ENCODE measurements at regions not wholly inside any gene's neighbourhood (a gene's known extent, or its start where the extent isn't known, plus 50 kb on each side); places are given as distances from the start of the nearest gene placed in this dataset.

GRCh38 chr6:126909493-126909892 lies 209.0 kb upstream of the RSPO3 start:
- Histone ChIP-seq H3K9me3 (no peaks in the 10 kb centered on the region), H3K36me3 (no peaks in the 10 kb centered on the region), H3K27ac (no peak overlapping the region), H3K4me1 (no peaks in the 10 kb centered on the region), H3K4me3 (no peak overlapping the region), H3K27me3 (no peaks in the 10 kb centered on the region)
- intact Hi-C loops (cut with DNase I) = no loop called here
- no peak for DNase-seq (ENCODE audit: extremely low spot score in 2 of 2)
- no peak for TF ChIP-seq POLR2A (IDR thresholded peaks at IDR 0.05)
- TF ChIP-seq POLR2AphosphoS5 (IDR thresholded peaks at IDR 0.05; ENCODE audit: insufficient read depth in 1 of 2, low read depth in 1 of 2) = no peak
- no peak for TF ChIP-seq CTCF (IDR thresholded peaks at IDR 0.05)

- Histone ChIP-seq H3K27ac (no peak overlapping the region), H3K4me1 (no peaks in the 10 kb centered on the region), H3K27me3 (no peaks in the 10 kb centered on the region), H3K4me3 (no peak overlapping the region), H3K9me3 (no peaks in the 10 kb centered on the region), H3K36me3 (no peaks in the 10 kb centered on the region)
- TF ChIP-seq POLR2A (IDR thresholded peaks at IDR 0.05) (no peak), POLR2AphosphoS5 (IDR thresholded peaks at IDR 0.05; ENCODE audit: insufficient read depth in 1 of 2, low read depth in 1 of 2) (no peak), CTCF (IDR thresholded peaks at IDR 0.05) (no peak)
- intact Hi-C loops (cut with DNase I) = no loop called here
- no peak for DNase-seq (ENCODE audit: extremely low spot score in 2 of 2)
Measured at GRCh38 chr6:126913651-126914050, 204.8 kb upstream of the RSPO3 start.

- H3K36me3 ChIP-seq = no peaks in the 10 kb centered on the region
- no peak overlapping the region for H3K27ac ChIP-seq
- DNase-seq (ENCODE audit: extremely low spot score in 2 of 2) = no peak
- H3K4me1 ChIP-seq = peaks cover 2% of the 10 kb centered on the region
- no peaks in the 10 kb centered on the region for H3K27me3 ChIP-seq
- no peak overlapping the region for H3K4me3 ChIP-seq
- no peaks in the 10 kb centered on the region for H3K9me3 ChIP-seq
- intact Hi-C loops (cut with DNase I) = no loop called here
- no peak for TF ChIP-seq POLR2A (IDR thresholded peaks at IDR 0.05)
- no peak for TF ChIP-seq POLR2AphosphoS5 (IDR thresholded peaks at IDR 0.05; ENCODE audit: insufficient read depth in 1 of 2, low read depth in 1 of 2)
- TF ChIP-seq CTCF (IDR thresholded peaks at IDR 0.05) = no peak
Measured at GRCh38 chr6:126914172-126914571, 204.3 kb upstream of the RSPO3 start.

GRCh38 chr6:126914801-126915200 lies 203.7 kb upstream of the RSPO3 start:
- Histone ChIP-seq H3K9me3 (no peaks in the 10 kb centered on the region), H3K27me3 (no peaks in the 10 kb centered on the region), H3K27ac (no peak overlapping the region), H3K36me3 (no peaks in the 10 kb centered on the region), H3K4me3 (no peak overlapping the region), H3K4me1 (peaks cover 6% of the 10 kb centered on the region)
- no peak for DNase-seq (ENCODE audit: extremely low spot score in 2 of 2)
- no peak for TF ChIP-seq POLR2A (IDR thresholded peaks at IDR 0.05)
- TF ChIP-seq CTCF (IDR thresholded peaks at IDR 0.05) = no peak
- TF ChIP-seq POLR2AphosphoS5 (IDR thresholded peaks at IDR 0.05; ENCODE audit: insufficient read depth in 1 of 2, low read depth in 1 of 2) = no peak
- intact Hi-C loops (cut with DNase I) = no loop called here

- Histone ChIP-seq H3K36me3 (no peaks in the 10 kb centered on the region), H3K4me1 (peaks cover 6% of the 10 kb centered on the region), H3K4me3 (no peak overlapping the region), H3K27ac (no peak overlapping the region), H3K27me3 (no peaks in the 10 kb centered on the region), H3K9me3 (no peaks in the 10 kb centered on the region)
- TF ChIP-seq POLR2A (IDR thresholded peaks at IDR 0.05) = no peak
- TF ChIP-seq CTCF (IDR thresholded peaks at IDR 0.05) = no peak
- no peak for TF ChIP-seq POLR2AphosphoS5 (IDR thresholded peaks at IDR 0.05; ENCODE audit: insufficient read depth in 1 of 2, low read depth in 1 of 2)
- DNase-seq (ENCODE audit: extremely low spot score in 2 of 2) = no peak
- intact Hi-C loops (cut with DNase I) = no loop called here
Measured at GRCh38 chr6:126919947-126920346, 198.5 kb upstream of the RSPO3 start.
